ENCODE measurements at regions not wholly inside any gene's neighbourhood (a gene's known extent, or its start where the extent isn't known, plus 50 kb on each side); places are given as distances from the start of the nearest gene placed in this dataset.

- TF ChIP-seq CTCF (IDR thresholded peaks at IDR 0.05) (no peak), POLR2A (IDR thresholded peaks at IDR 0.05) (no peak)
Observed at GRCh38 chr20:7589164-7589563, 351.1 kb downstream of the HAO1 start.
